AG04450 (cell line): ENCODE measurements at regions not wholly inside any gene's neighbourhood (a gene's known extent, or its start where the extent isn't known, plus 50 kb on each side); places are given as distances from the start of the nearest gene placed in this dataset.

Source experiments
- CTCF ChIA-PET: fragments of 300-600, 350-600 bp; formaldehyde crosslinking; extraction: SDS; loops from one replicate; lab custom pipeline; 2022; ENCODE audit warnings: antibody characterized with exemption, inconsistent platforms; lab: Charles Lee
- POLR2A ChIA-PET: fragments of 350-600 bp; formaldehyde crosslinking; extraction: SDS; loops from one replicate; lab custom pipeline; 2021; ENCODE audit warnings: antibody characterized with exemption, inconsistent platforms; lab: Yijun Ruan, JAX
- DNase-seq: peaks from one replicate; pipeline ENCODE4 v3.0.0-alpha.2; 2011; ENCODE audit warnings: low read depth, low spot score
- H3K27ac ChIP-seq: one replicate; pipeline ENCODE4 v1.5.1; 2012; ENCODE audit warnings: low read depth, low read length, control low read depth
- H3K27me3 ChIP-seq: one replicate; pipeline ENCODE4 v1.6.0; 2012; ENCODE audit warnings: low read length; ENCODE audit not compliant: control insufficient read depth, insufficient read depth
- H3K4me3 ChIP-seq: 2 replicates; pipeline ENCODE4 v1.5.1; 2011; ENCODE audit warnings: mild to moderate bottlenecking, low read depth, low read length, control low read depth
- H3K9me3 ChIP-seq: 2 replicates; pipeline ENCODE4 v1.5.1; 2012; ENCODE audit warnings: low read length; ENCODE audit not compliant: control insufficient read depth, insufficient read depth
- CTCF ChIP-seq: IDR thresholded peaks from 2 replicates; pipeline ENCODE4 v1.5.1; 2011; ENCODE audit warnings: low read depth, low read length, control low read depth, inconsistent platforms

DNA sequence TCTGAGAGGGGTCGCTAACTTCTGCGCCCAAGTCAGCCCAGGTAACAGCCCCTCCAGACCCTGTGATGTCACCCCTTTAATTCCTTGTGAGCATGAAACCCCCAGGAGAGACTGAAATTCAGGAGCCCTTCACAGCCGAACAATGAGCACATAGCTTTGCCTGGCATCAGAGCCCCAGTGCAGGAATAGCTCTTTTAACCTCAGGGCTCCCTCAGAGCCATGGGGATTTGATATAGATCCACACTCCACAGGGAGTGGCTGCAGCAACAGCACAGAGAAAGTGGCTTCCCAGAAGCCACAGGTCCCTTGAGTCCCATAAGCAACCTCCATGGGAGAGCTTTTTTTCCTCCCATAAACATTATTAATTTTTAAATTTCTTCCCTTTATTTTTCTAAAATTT lies 150.0 kb upstream of the MARCKS start:
- Histone ChIP-seq H3K9me3 (no peaks in the 10 kb centered on the region), H3K4me3 (no peak overlapping the region), H3K27ac (no peak overlapping the region), H3K27me3 (no peaks in the 10 kb centered on the region)
- no peak for DNase-seq
- CTCF ChIA-PET = no interaction called here
- TF ChIP-seq CTCF = no peak
- POLR2A ChIA-PET = no interaction called here

GRCh38 chr6:113709936-113710509 lies 147.1 kb upstream of the MARCKS start:
- H3K4me3 ChIP-seq = no peak overlapping the region
- H3K27me3 ChIP-seq = no peaks in the 10 kb centered on the region
- POLR2A ChIA-PET = no interaction called here
- no peak for DNase-seq
- H3K9me3 ChIP-seq = no peaks in the 10 kb centered on the region
- CTCF ChIA-PET = no interaction called here
- no peak overlapping the region for H3K27ac ChIP-seq
- TF ChIP-seq CTCF = no peak

- ChIA-PET POLR2A (no interaction called here), CTCF (no interaction called here)
- no peak overlapping the region for H3K27ac ChIP-seq
- H3K27me3 ChIP-seq = no peaks in the 10 kb centered on the region
- TF ChIP-seq CTCF = no peak
- DNase-seq = no peak
- H3K4me3 ChIP-seq = no peak overlapping the region
- no peaks in the 10 kb centered on the region for H3K9me3 ChIP-seq
These were observed 143.5 kb upstream of the MARCKS start for GRCh38 chr6:113713665-113714064.

GRCh38 chr6:113718588-113718987 lies 138.6 kb upstream of the MARCKS start:
- no peak overlapping the region for H3K4me3 ChIP-seq
- H3K27me3 ChIP-seq = no peaks in the 10 kb centered on the region
- no peak for TF ChIP-seq CTCF
- no peaks in the 10 kb centered on the region for H3K9me3 ChIP-seq
- no peak for DNase-seq
- ChIA-PET CTCF (interaction anchor here (0.6 kb wide), 1 partner anchor 190 kb away, joined by 4 read pairs; no protein-coding TSS in a partner anchor), POLR2A (no interaction called here)
- H3K27ac ChIP-seq = no peak overlapping the region

DNA sequence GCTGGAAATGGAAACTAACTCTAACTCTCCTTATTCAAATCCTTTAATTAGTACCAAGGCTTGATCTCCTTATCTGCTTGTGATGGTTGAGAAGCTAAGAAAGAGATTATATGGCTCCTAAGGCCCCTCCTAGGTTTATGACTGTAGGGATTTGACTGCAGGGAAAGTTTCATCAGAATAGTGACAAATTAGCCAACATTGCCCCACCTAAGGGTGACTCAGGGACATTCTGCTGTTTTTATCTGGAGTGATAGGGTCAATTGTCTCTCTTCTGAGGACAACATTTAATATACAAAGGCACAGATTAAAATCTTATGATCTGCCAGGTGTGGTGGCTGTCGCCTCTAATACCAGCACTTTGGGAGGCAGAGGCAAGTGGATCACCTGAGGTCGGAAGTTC lies 138.1 kb upstream of the MARCKS start:
- Histone ChIP-seq H3K27me3 (no peaks in the 10 kb centered on the region), H3K27ac (no peak overlapping the region), H3K4me3 (no peak overlapping the region), H3K9me3 (no peaks in the 10 kb centered on the region)
- TF ChIP-seq CTCF = no peak
- POLR2A ChIA-PET = interaction anchor here (0.6 kb wide), 1 partner anchor 108 kb away, joined by 3 read pairs; no protein-coding TSS in a partner anchor
- CTCF ChIA-PET = no interaction called here
- DNase-seq = no peak
